GM13977 (cell line): ENCODE measurements at regions not wholly inside any gene's neighbourhood (a gene's known extent, or its start where the extent isn't known, plus 50 kb on each side); places are given as distances from the start of the nearest gene placed in this dataset.
A peak's percentile ranks its signal among the peaks of the same experiment; 100 is the strongest.

Experiments used
- DNase-seq: peaks from one replicate; pipeline ENCODE4 v3.0.0; 2012; ENCODE audit warnings: low spot score
- in situ Hi-C: fragments of 300-500 bp; cut with MboI; formaldehyde crosslinking; loops from one replicate; pipeline ENCODE4 v1.12.0; 2022; ENCODE audit warnings: low sequenced_read_pairs, low pct_unique_long_range_greater_than_20kb, mixed read lengths, inconsistent platforms; ENCODE audit not compliant: unreplicated experiment
- TF ChIP-seq, protein P1 (sequence below): IDR thresholded peaks from 2 replicates; pipeline ENCODE4 v1.5.1; 2012; ENCODE audit warnings: mild to moderate bottlenecking, control low read depth; ENCODE audit not compliant: insufficient read depth; ENCODE audit errors: extremely low read depth, missing control alignments

DNA sequence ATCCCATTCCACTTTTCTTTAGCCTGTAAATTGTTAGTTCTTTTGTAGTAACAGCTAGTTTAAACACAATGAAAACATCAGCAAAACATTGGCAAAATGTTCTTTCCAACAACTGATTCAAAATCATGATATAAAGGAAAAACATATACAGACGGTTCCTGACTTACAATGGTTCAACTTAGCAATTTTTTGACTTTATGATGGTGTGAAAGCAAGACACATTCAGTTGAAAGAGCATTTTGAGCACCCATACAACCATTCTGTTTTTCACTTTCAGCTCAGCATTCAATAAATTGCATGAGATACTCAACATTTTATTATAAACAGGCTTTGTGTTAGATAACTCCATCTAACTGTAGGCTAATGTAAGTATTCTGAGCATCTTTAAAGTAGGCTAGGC is 185.1 kb downstream of the NOL4 start:
- no peak for DNase-seq
- in situ Hi-C loops = no loop called here
- TF ChIP-seq, protein P1, sequence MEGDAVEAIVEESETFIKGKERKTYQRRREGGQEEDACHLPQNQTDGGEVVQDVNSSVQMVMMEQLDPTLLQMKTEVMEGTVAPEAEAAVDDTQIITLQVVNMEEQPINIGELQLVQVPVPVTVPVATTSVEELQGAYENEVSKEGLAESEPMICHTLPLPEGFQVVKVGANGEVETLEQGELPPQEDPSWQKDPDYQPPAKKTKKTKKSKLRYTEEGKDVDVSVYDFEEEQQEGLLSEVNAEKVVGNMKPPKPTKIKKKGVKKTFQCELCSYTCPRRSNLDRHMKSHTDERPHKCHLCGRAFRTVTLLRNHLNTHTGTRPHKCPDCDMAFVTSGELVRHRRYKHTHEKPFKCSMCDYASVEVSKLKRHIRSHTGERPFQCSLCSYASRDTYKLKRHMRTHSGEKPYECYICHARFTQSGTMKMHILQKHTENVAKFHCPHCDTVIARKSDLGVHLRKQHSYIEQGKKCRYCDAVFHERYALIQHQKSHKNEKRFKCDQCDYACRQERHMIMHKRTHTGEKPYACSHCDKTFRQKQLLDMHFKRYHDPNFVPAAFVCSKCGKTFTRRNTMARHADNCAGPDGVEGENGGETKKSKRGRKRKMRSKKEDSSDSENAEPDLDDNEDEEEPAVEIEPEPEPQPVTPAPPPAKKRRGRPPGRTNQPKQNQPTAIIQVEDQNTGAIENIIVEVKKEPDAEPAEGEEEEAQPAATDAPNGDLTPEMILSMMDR = no peak

DNA sequence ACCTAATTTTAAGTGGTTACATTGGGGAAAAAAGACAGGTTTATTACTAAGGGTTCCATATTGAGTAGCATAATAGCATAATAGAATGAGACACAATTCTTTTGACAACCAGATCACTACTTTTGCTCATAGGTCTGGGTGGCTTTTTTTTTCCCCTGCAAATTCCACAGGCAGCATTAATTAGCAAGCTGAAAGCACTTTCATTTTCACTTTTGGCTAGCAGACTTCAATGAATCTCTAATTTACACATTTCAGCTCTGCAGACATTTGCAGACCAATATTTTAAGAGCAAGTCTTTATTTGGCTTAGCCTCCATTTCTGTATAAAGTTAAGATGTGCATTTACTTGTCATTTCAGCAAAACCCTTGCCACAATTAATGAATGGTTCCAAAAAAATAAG is 185.5 kb downstream of the NOL4 start:
- TF ChIP-seq, protein P1 = no peak
- in situ Hi-C loops = no loop called here
- no peak for DNase-seq

DNA sequence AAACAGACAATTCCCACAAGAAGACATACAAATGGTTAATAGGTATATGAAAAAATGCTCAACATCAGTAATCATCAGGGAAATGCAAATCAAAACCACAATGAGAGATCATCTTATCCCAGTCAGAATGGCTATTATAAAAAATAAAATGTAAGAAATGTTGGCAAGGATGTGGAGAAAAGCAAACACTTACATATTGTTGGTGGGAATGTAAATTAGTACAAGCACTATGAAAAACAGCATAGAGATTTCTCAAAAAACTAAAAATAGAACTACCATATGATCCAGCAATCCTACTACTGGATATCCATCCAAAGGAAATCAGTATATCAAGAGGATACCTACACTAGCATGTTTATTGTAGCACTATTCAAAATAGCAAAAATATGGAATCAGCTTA is 186.6 kb downstream of the NOL4 start:
- no peak for DNase-seq
- in situ Hi-C loops = no loop called here
- TF ChIP-seq, protein P1 = no peak

DNA sequence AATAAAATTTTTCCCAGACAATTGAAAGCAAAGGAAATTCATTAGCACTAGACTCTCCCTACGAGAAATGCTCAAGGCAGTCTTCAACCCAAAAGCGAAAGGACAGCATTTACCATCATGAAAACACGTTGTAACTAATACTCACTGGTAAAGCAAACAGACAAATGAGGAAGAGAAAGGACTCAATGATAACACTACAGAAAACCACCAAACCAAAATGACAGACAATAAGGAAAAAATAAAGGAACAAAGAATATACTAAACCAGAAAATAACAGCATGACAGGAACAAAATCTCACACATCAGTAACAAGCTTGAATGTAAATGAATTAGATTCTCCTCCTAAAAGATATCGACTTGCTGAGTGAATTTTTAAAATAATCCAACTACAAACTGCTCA is 190.7 kb downstream of the NOL4 start:
- TF ChIP-seq, protein P1 = no peak
- in situ Hi-C loops = no loop called here
- no peak for DNase-seq

DNA sequence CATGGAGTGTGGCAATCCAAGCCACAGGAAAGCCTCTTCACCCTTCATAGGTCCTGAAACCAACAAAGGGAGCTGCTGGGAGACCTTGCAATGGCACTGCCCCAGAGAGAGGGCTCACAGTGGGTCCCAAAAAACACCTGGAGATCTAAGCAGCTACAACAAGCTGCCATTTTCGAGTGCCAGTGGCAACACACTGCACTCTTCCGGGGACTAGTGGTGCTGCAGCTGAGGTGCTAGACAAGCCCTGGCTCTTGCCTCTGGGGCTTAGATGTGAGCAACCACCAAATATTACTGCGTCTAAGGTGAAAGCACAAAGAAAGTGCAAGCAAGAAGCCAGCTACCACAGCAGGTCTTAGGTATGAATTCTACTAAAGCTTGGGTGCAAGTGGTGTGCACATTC is 192.9 kb downstream of the NOL4 start:
- in situ Hi-C loops = no loop called here
- no peak for DNase-seq
- TF ChIP-seq, protein P1 = peak; percentile 23

DNA sequence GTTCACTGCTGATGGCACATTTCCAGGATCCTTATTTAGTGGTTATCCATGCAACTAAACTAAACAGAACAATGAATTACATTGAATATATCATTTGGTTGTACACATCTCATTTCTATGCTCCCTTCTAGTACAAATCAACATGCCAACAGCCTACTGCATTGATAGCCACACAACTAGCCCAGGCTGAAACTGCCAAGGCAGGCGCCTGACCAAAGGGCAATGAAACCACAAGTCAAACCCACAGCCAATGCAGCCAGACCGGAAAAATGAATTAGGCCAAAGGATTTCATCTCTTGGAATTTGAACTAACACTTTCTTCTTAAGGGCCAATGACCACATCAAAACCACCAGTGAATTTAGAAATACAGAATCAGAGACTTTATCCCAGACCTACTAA is 196.4 kb downstream of the NOL4 start:
- TF ChIP-seq, protein P1 = no peak
- in situ Hi-C loops = no loop called here
- DNase-seq = no peak
